ENCODE measurements at regions not wholly inside any gene's neighbourhood (a gene's known extent, or its start where the extent isn't known, plus 50 kb on each side); places are given as distances from the start of the nearest gene placed in this dataset.

GRCh38 chr2:65762068-65762467 is 329.7 kb upstream of the SPRED2 start:
- TF ChIP-seq CTCF (IDR thresholded peaks at IDR 0.05): no peak
- TF ChIP-seq EZH2 (IDR thresholded peaks at IDR 0.05; ENCODE audit: borderline replicate concordance, insufficient read depth, low read depth, low read length, poor library complexity, severe bottlenecking): no peak

Data from B cell (primary cell).